NT2/D1 (cell line): ENCODE measurements at regions not wholly inside any gene's neighbourhood (a gene's known extent, or its start where the extent isn't known, plus 50 kb on each side); places are given as distances from the start of the nearest gene placed in this dataset.

Source experiments
- SUZ12 ChIP-seq: IDR thresholded peaks from 2 replicates; pipeline ENCODE4 v1.6.1; 2011; ENCODE audit not compliant: insufficient read length, insufficient read depth; ENCODE audit errors: extremely low read depth
- YY1 ChIP-seq: IDR thresholded peaks from 2 replicates; pipeline ENCODE4 v1.6.1; 2011; ENCODE audit not compliant: insufficient read length, insufficient read depth
- ZNF274 ChIP-seq: IDR thresholded peaks from 2 replicates; pipeline ENCODE4 v1.6.1; 2011; ENCODE audit warnings: mild to moderate bottlenecking, low read depth, low read length

GRCh38 chr3:5707794-5708193, 520.3 kb downstream of the EDEM1 start:
- no peak for TF ChIP-seq ZNF274
- no peak for TF ChIP-seq YY1
- no peak for TF ChIP-seq SUZ12
